Naive thymus-derived CD4-positive, alpha-beta T cell (primary cell): ENCODE measurements at regions not wholly inside any gene's neighbourhood (a gene's known extent, or its start where the extent isn't known, plus 50 kb on each side); places are given as distances from the start of the nearest gene placed in this dataset.
"Not testable (repeated sequence)": the region's sequence is repeated elsewhere in the genome, so short reads cannot be mapped to it uniquely, and the experiment has no call there.

Experiments used
- ATAC-seq: fragments of 150-1000 bp; cut with Tn5 transposase; 2 replicates; pipeline ENCODE4 v1.10.0; 2021; ENCODE audit warnings: mild to moderate bottlenecking, moderate library complexity
- CTCF ChIA-PET: fragments of 350-600 bp; sonication (Branson Sonifier 250); formaldehyde crosslinking; loops from one replicate; lab custom pipeline; 2021; ENCODE audit warnings: antibody characterized with exemption; lab: Charles Lee
- POLR2A ChIA-PET: fragments of 350-600 bp; sonication (Branson Sonifier 250); formaldehyde crosslinking; loops from one replicate; lab custom pipeline; 2021; ENCODE audit warnings: antibody characterized with exemption, inconsistent platforms; lab: Charles Lee
- DNase-seq, 9 donors: peaks; one replicate each; pipeline versions ENCODE4 v3.0.0 to v3.0.0-alpha.2; 2020 to 2022; ENCODE audit warnings: mixed read lengths in 1 of 9
- H3K27ac ChIP-seq: one replicate; pipeline ENCODE4 v1.7.0; 2013; ENCODE audit warnings: mild to moderate bottlenecking, low read depth, low read length, moderate library complexity
- H3K27me3 ChIP-seq, 2 donors: one replicate each; pipeline ENCODE4 v1.7.0; 2013; ENCODE audit warnings: low read length in 2 of 2, mild to moderate bottlenecking in 2 of 2, moderate library complexity in 2 of 2; ENCODE audit not compliant: control insufficient read depth in 2 of 2, insufficient read depth in 2 of 2
- H3K36me3 ChIP-seq, 3 experiments: 1 replicate in 2 of 3; 2 replicates in 1 of 3; pipeline ENCODE4 v1.7.0; 2013; ENCODE audit warnings: low read length in 3 of 3, mild to moderate bottlenecking in 3 of 3, moderate library complexity in 1 of 3; ENCODE audit not compliant: insufficient read depth in 3 of 3, control insufficient read depth in 2 of 3
- H3K4me1 ChIP-seq, 2 donors: one replicate each; pipeline ENCODE4 v1.7.0; 2013; ENCODE audit warnings: low read length in 2 of 2, mild to moderate bottlenecking in 2 of 2, moderate library complexity in 1 of 2; ENCODE audit not compliant: control insufficient read depth in 2 of 2, insufficient read depth in 2 of 2
- H3K4me3 ChIP-seq: 2 replicates; pipeline ENCODE4 v1.7.0; 2013; ENCODE audit warnings: mild to moderate bottlenecking, low read length
- H3K9me3 ChIP-seq, 3 experiments: 1 replicate in 2 of 3; 2 replicates in 1 of 3; pipeline ENCODE4 v1.7.0; 2013; ENCODE audit warnings: low read length in 3 of 3; ENCODE audit not compliant: control insufficient read depth in 2 of 3
- H3K27ac Mint-ChIP-seq, 9 donors: one replicate each; pipeline ENCODE4 v1.8.0; 2020 to 2022; ENCODE audit warnings: mixed read lengths in 9 of 9, mild to moderate bottlenecking in 8 of 9, moderate library complexity in 5 of 9, inconsistent platforms in 2 of 9
- H3K27me3 Mint-ChIP-seq, 5 donors: one replicate each; pipeline ENCODE4 v1.8.0; 2021 to 2022; ENCODE audit warnings: mixed read lengths in 5 of 5, mild to moderate bottlenecking in 1 of 5
- H3K36me3 Mint-ChIP-seq, 5 donors: one replicate each; pipeline ENCODE4 v1.8.0; 2020 to 2022; ENCODE audit warnings: mixed read lengths in 5 of 5, mild to moderate bottlenecking in 3 of 5, inconsistent platforms in 1 of 5
- H3K4me1 Mint-ChIP-seq, 7 donors: one replicate each; pipeline ENCODE4 v1.8.0; 2020 to 2022; ENCODE audit warnings: mixed read lengths in 7 of 7, mild to moderate bottlenecking in 3 of 7, inconsistent platforms in 1 of 7
- H3K4me3 Mint-ChIP-seq, 10 donors: one replicate each; pipeline ENCODE4 v1.8.0; 2020 to 2022; ENCODE audit warnings: mild to moderate bottlenecking in 10 of 10, mixed read lengths in 10 of 10, moderate library complexity in 6 of 10, inconsistent platforms in 2 of 10
- H3K9me3 Mint-ChIP-seq, 11 donors: one replicate each; pipeline ENCODE4 v1.8.0; 2020 to 2022; ENCODE audit warnings: mixed read lengths in 11 of 11, mild to moderate bottlenecking in 4 of 11, inconsistent platforms in 1 of 11, moderate library complexity in 1 of 11
- intact Hi-C, 2 donors: fragments of 100-400 bp; cut with micrococcal nuclease; formaldehyde crosslinking; loops; one replicate each; pipeline ENCODE4 v1.15.1; 2023

GRCh38 chr5:92610435-92610834, 970.6 kb downstream of the NR2F1-AS1 start:
- H3K27me3 ChIP-seq, intact Hi-C loops, H3K4me3 Mint-ChIP-seq, H3K4me1 ChIP-seq, H3K27ac Mint-ChIP-seq, H3K9me3 ChIP-seq, H3K27me3 Mint-ChIP-seq, H3K36me3 Mint-ChIP-seq, H3K9me3 Mint-ChIP-seq, H3K4me3 ChIP-seq, H3K4me1 Mint-ChIP-seq, H3K36me3 ChIP-seq, DNase-seq, POLR2A ChIA-PET, ATAC-seq, H3K27ac ChIP-seq: not testable (repeated sequence)
- CTCF ChIA-PET: interaction anchor here (0.6 kb wide), 1 partner anchor 1048 kb away, joined by 3 read pairs; no protein-coding TSS in a partner anchor

- Mint-ChIP-seq H3K27ac (no peak overlapping the region), H3K27me3 (no peaks in the 10 kb centered on the region), H3K9me3 (peaks cover 1 to 13% (median 4%) of the 10 kb centered on the region in 11 donors), H3K36me3 (no peaks in the 10 kb centered on the region), H3K4me1 (peaks cover 0 to 1% (median 0%) of the 10 kb centered on the region in 7 donors), H3K4me3 (no peak overlapping the region)
- DNase-seq (no peak), ATAC-seq (no peak)
- Histone ChIP-seq H3K36me3 (no peaks in the 10 kb centered on the region), H3K4me1 (no peaks in the 10 kb centered on the region), H3K4me3 (no peak overlapping the region), H3K27me3 (no peaks in the 10 kb centered on the region), H3K27ac (no peak overlapping the region), H3K9me3 (no peaks in the 10 kb centered on the region)
- intact Hi-C loops: no loop called here
- ChIA-PET POLR2A (no interaction called here), CTCF (no interaction called here)
These were observed 975.4 kb downstream of the NR2F1-AS1 start for GRCh38 chr5:92605591-92605990.

GRCh38 chr5:92599217-92599810, 981.7 kb downstream of the NR2F1-AS1 start:
- no peak overlapping the region for H3K27ac Mint-ChIP-seq
- no peaks in the 10 kb centered on the region for H3K36me3 Mint-ChIP-seq
- no peaks in the 10 kb centered on the region for H3K4me1 ChIP-seq
- no peak overlapping the region for H3K4me3 Mint-ChIP-seq
- peaks cover 0 to 2% (median 0%) of the 10 kb centered on the region in 7 donors for H3K4me1 Mint-ChIP-seq
- H3K36me3 ChIP-seq: no peaks in the 10 kb centered on the region
- H3K27me3 ChIP-seq: no peaks in the 10 kb centered on the region
- H3K9me3 Mint-ChIP-seq: peaks cover 2 to 16% (median 5%) of the 10 kb centered on the region in 11 donors
- no peaks in the 10 kb centered on the region for H3K27me3 Mint-ChIP-seq
- CTCF ChIA-PET: no interaction called here
- ATAC-seq: no peak
- POLR2A ChIA-PET: no interaction called here
- H3K27ac ChIP-seq: no peak overlapping the region
- no peaks in the 10 kb centered on the region for H3K9me3 ChIP-seq
- H3K4me3 ChIP-seq: no peak overlapping the region
- DNase-seq: no peak
- intact Hi-C loops: no loop called here

- H3K27me3 Mint-ChIP-seq: no peaks in the 10 kb centered on the region
- Histone ChIP-seq H3K36me3 (no peaks in the 10 kb centered on the region), H3K27ac (no peak overlapping the region), H3K4me3 (no peak overlapping the region), H3K27me3 (no peaks in the 10 kb centered on the region), H3K9me3 (no peaks in the 10 kb centered on the region), H3K4me1 (no peaks in the 10 kb centered on the region)
- H3K36me3 Mint-ChIP-seq: no peaks in the 10 kb centered on the region
- intact Hi-C loops: no loop called here
- ATAC-seq: no peak
- no peak overlapping the region for H3K27ac Mint-ChIP-seq
- ChIA-PET CTCF (no interaction called here), POLR2A (no interaction called here)
- no peak for DNase-seq
- H3K4me3 Mint-ChIP-seq: no peak overlapping the region
- H3K4me1 Mint-ChIP-seq: no peaks in the 10 kb centered on the region
- H3K9me3 Mint-ChIP-seq: peaks cover 0 to 12% (median 1%) of the 10 kb centered on the region in 11 donors
These were observed 987.0 kb downstream of the NR2F1-AS1 start for GRCh38 chr5:92594031-92594430.

GRCh38 chr5:92588876-92589275, 992.1 kb downstream of the NR2F1-AS1 start:
- no peaks in the 10 kb centered on the region for H3K36me3 Mint-ChIP-seq
- Histone ChIP-seq H3K27me3 (no peaks in the 10 kb centered on the region), H3K36me3 (no peaks in the 10 kb centered on the region), H3K9me3 (no peaks in the 10 kb centered on the region), H3K4me3 (no peak overlapping the region), H3K4me1 (no peaks in the 10 kb centered on the region), H3K27ac (no peak overlapping the region)
- H3K27ac Mint-ChIP-seq: no peak overlapping the region
- peaks cover 0 to 5% (median 1%) of the 10 kb centered on the region in 11 donors for H3K9me3 Mint-ChIP-seq
- no peaks in the 10 kb centered on the region for H3K27me3 Mint-ChIP-seq
- no peaks in the 10 kb centered on the region for H3K4me1 Mint-ChIP-seq
- CTCF ChIA-PET: no interaction called here
- POLR2A ChIA-PET: no interaction called here
- intact Hi-C loops: no loop called here
- no peak for ATAC-seq
- H3K4me3 Mint-ChIP-seq: no peak overlapping the region
- DNase-seq: no peak

- no peak overlapping the region for H3K27ac ChIP-seq
- Mint-ChIP-seq H3K27me3 (no peaks in the 10 kb centered on the region), H3K27ac (no peak overlapping the region), H3K9me3 (peaks cover 0 to 6% (median 1%) of the 10 kb centered on the region in 11 donors), H3K4me3 (no peak overlapping the region), H3K4me1 (no peaks in the 10 kb centered on the region), H3K36me3 (no peaks in the 10 kb centered on the region)
- no peaks in the 10 kb centered on the region for H3K4me1 ChIP-seq
- no peaks in the 10 kb centered on the region for H3K36me3 ChIP-seq
- intact Hi-C loops: no loop called here
- no peaks in the 10 kb centered on the region for H3K27me3 ChIP-seq
- ATAC-seq (no peak), DNase-seq (no peak)
- no peak overlapping the region for H3K4me3 ChIP-seq
- ChIA-PET POLR2A (no interaction called here), CTCF (no interaction called here)
- no peaks in the 10 kb centered on the region for H3K9me3 ChIP-seq
These were observed 999.3 kb downstream of the NR2F1-AS1 start for GRCh38 chr5:92581690-92582089.

GRCh38 chr5:92581249-92581648, 999.8 kb downstream of the NR2F1-AS1 start:
- Histone ChIP-seq H3K27me3 (no peaks in the 10 kb centered on the region), H3K27ac (no peak overlapping the region), H3K36me3 (no peaks in the 10 kb centered on the region), H3K4me3 (no peak overlapping the region), H3K4me1 (no peaks in the 10 kb centered on the region), H3K9me3 (no peaks in the 10 kb centered on the region)
- Mint-ChIP-seq H3K9me3 (peaks cover 0 to 6% (median 1%) of the 10 kb centered on the region in 11 donors), H3K27me3 (no peaks in the 10 kb centered on the region), H3K4me3 (no peak overlapping the region), H3K4me1 (no peaks in the 10 kb centered on the region), H3K27ac (no peak overlapping the region), H3K36me3 (no peaks in the 10 kb centered on the region)
- DNase-seq (no peak), ATAC-seq (no peak)
- ChIA-PET POLR2A (no interaction called here), CTCF (no interaction called here)
- intact Hi-C loops: no loop called here
